ENCODE measurements at regions not wholly inside any gene's neighbourhood (a gene's known extent, or its start where the extent isn't known, plus 50 kb on each side); places are given as distances from the start of the nearest gene placed in this dataset.
"Not testable (repeated sequence)": the region's sequence is repeated elsewhere in the genome, so short reads cannot be mapped to it uniquely, and the experiment has no call there.

DNA sequence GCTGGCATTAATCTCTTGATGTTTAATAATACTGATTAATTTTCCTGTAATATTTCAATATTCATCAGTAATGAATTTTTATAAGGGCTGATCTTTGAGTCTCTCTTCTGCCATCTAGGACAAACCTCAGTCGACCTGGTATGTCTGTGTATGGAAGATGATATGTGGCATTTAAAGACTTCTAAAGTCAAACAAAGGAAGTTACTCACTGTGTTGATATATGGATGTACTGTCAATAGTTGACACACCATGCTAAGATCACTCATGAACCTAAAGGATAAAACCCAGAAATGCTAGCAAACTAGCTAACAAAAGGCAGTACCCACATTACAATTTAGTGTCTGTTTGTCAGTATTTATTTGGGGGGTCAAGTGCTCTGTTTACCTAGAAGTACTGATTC, 380.7 kb upstream of the GOT2 start:
- H3K4me1 ChIP-seq, result no peaks in the 10 kb centered on the region
- H3K27me3 ChIP-seq, result no peaks in the 10 kb centered on the region

DNA sequence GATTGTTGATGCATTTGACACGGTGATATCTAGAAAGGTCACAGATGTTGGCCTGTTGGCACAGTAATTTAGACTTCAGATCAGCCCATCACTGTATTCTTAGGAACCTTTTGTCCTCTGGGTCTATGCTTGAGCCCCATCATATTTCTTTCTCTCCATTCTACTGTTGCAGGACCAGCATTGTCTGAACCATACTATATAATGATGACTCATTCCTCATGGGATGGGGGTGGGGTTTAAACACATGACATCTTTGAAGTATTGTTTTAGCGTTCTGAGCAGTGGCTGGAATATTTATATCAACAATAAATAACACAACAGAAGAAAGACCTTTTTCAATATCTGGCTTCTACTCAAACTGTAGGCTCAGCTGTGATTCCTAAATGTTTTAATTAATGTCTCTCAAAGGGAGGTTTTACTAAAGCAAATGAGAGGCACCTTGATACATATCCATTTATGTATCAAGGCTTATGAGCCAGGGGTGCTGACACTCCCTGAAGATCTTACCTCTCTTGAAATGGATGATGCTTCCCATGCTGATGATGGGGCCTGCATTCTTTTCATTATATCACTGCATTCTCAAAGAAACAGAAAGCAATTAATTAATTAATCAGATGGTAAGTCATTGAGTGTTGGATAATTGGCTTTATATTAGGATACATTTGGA, 379.0 kb upstream of the GOT2 start:
- Histone ChIP-seq H3K4me3 (no peak overlapping the region), H3K27ac (no peak overlapping the region), H3K36me3 (no peaks in the 10 kb centered on the region), H3K4me1 (no peaks in the 10 kb centered on the region), H3K9me3 (no peaks in the 10 kb centered on the region), H3K27me3 (no peaks in the 10 kb centered on the region)
- DNase-seq (ENCODE audit: low spot score), result no peak
- TF ChIP-seq, protein P1, sequence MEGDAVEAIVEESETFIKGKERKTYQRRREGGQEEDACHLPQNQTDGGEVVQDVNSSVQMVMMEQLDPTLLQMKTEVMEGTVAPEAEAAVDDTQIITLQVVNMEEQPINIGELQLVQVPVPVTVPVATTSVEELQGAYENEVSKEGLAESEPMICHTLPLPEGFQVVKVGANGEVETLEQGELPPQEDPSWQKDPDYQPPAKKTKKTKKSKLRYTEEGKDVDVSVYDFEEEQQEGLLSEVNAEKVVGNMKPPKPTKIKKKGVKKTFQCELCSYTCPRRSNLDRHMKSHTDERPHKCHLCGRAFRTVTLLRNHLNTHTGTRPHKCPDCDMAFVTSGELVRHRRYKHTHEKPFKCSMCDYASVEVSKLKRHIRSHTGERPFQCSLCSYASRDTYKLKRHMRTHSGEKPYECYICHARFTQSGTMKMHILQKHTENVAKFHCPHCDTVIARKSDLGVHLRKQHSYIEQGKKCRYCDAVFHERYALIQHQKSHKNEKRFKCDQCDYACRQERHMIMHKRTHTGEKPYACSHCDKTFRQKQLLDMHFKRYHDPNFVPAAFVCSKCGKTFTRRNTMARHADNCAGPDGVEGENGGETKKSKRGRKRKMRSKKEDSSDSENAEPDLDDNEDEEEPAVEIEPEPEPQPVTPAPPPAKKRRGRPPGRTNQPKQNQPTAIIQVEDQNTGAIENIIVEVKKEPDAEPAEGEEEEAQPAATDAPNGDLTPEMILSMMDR (IDR thresholded peaks at IDR 0.05), result no peak

More for the DNA sequence above, 380.7 kb upstream of the GOT2 start:
- Histone ChIP-seq H3K9me3 (no peaks in the 10 kb centered on the region), H3K4me3 (no peak overlapping the region), H3K36me3 (no peaks in the 10 kb centered on the region), H3K27ac (no peak overlapping the region)
- TF ChIP-seq, protein P1 (IDR thresholded peaks at IDR 0.05), result no peak
- DNase-seq (ENCODE audit: low spot score), result no peak

GRCh38 chr16:59111280-59111679, 377.2 kb upstream of the GOT2 start:
- Histone ChIP-seq H3K27me3 (no peaks in the 10 kb centered on the region), H3K27ac (no peak overlapping the region), H3K36me3 (no peaks in the 10 kb centered on the region), H3K9me3 (no peaks in the 10 kb centered on the region), H3K4me1 (no peaks in the 10 kb centered on the region), H3K4me3 (no peak overlapping the region)
- no peak for DNase-seq (ENCODE audit: low spot score)
- TF ChIP-seq, protein P1 (IDR thresholded peaks at IDR 0.05), result no peak

DNA sequence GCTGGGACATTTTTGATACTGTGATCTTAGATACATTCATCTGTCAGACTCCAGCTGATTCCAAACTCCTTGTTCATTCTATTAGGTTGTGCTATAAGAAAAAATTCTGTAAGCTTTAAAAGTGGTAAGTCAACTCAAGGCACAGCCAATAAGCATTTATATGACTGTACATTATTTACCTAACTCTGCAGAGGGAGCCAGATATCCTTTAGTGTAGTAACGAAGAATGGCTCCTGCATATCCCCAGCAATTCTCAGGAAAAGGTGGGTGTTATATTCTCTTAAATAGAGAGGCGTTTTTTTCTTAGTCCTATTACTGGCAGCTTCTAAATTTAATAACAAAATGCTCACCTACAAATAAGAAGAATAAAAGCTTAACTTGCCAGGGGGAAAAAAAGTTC, 374.3 kb upstream of the GOT2 start:
- Histone ChIP-seq H3K36me3 (no peaks in the 10 kb centered on the region), H3K27ac (no peak overlapping the region), H3K4me1 (no peaks in the 10 kb centered on the region), H3K4me3 (no peak overlapping the region), H3K9me3 (no peaks in the 10 kb centered on the region), H3K27me3 (no peaks in the 10 kb centered on the region)
- TF ChIP-seq, protein P1 (IDR thresholded peaks at IDR 0.05), result no peak
- no peak for DNase-seq (ENCODE audit: low spot score)

GRCh38 chr16:59096682-59097081, 362.6 kb upstream of the GOT2 start:
- H3K4me1 ChIP-seq; H3K27ac ChIP-seq; H3K9me3 ChIP-seq; DNase-seq (ENCODE audit: low spot score); H3K4me3 ChIP-seq; H3K27me3 ChIP-seq; H3K36me3 ChIP-seq: not testable (repeated sequence)

DNA sequence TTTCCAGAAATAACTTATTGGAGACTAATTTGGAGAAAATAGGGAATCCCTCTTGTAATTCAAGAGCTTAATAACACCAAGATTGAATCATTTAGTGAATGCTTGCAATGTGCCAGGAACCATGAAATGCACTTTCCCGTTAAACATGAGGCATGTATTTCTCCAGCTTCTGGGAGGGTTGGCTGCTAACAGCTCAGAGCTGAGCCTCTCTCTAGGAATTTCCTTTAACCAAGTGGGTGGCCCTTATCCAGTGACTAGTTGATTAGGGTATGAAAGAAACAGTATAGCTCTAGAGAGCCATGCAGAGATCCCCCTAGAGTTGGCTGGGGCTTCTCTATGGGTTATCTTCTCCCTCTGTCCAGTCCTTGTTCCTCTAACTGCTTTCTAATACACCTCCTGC, 356.4 kb upstream of the GOT2 start:
- no peaks in the 10 kb centered on the region for H3K27me3 ChIP-seq
- H3K36me3 ChIP-seq, result no peaks in the 10 kb centered on the region
- no peak overlapping the region for H3K4me3 ChIP-seq
- H3K9me3 ChIP-seq, result no peaks in the 10 kb centered on the region
- TF ChIP-seq, protein P1 (IDR thresholded peaks at IDR 0.05), result no peak
- H3K27ac ChIP-seq, result no peak overlapping the region
- no peak for DNase-seq (ENCODE audit: low spot score)
- H3K4me1 ChIP-seq, result no peaks in the 10 kb centered on the region
